B cell (primary cell): ENCODE measurements at regions not wholly inside any gene's neighbourhood (a gene's known extent, or its start where the extent isn't known, plus 50 kb on each side); places are given as distances from the start of the nearest gene placed in this dataset.

Experiments used
- ATAC-seq: fragments of 200-7000 bp; cut with Tn5 transposase; one replicate; pipeline ENCODE4 v1.10.0; 2021; ENCODE audit warnings: low read depth, mild to moderate bottlenecking, moderate number of reproducible peaks, moderate library complexity
- CTCF ChIA-PET: fragments of 350-600 bp; sonication (Branson Sonifier 250); formaldehyde crosslinking; loops from one replicate; lab custom pipeline; 2021; ENCODE audit warnings: antibody characterized with exemption, inconsistent platforms; lab: Charles Lee
- POLR2A ChIA-PET: fragments of 350-600 bp; sonication (Branson Sonifier 250); formaldehyde crosslinking; loops from one replicate; lab custom pipeline; 2021; ENCODE audit warnings: antibody characterized with exemption; lab: Charles Lee
- DNase-seq: peaks from one replicate; pipeline ENCODE4 v3.0.0; 2013
- H2AFZ ChIP-seq: 2 replicates; pipeline ENCODE4 v1.6.1; 2012; ENCODE audit warnings: mild to moderate bottlenecking, low read depth, low read length; ENCODE audit not compliant: insufficient read depth, poor library complexity, severe bottlenecking
- H3K27ac ChIP-seq, 2 donors: 1 replicate in 1 of 2; 2 replicates in 1 of 2; pipeline ENCODE4 v1.5.1; 2012 to 2013; ENCODE audit warnings: low read length in 2 of 2, mild to moderate bottlenecking in 2 of 2, moderate library complexity in 1 of 2
- H3K27me3 ChIP-seq, 4 experiments: fragments of 200-600 bp in 1 of 4; sonication (generic) in 1 of 4; replicated peaks in 1 of 4; 1 replicate in 2 of 4; 2 replicates in 2 of 4; pipeline versions ENCODE4 v1.6.1 to v1.7.0; 2013 to 2016; ENCODE audit warnings: low read length in 3 of 4, mild to moderate bottlenecking in 2 of 4, mixed read lengths in 1 of 4, moderate library complexity in 1 of 4; ENCODE audit not compliant: insufficient read depth in 4 of 4, control insufficient read depth in 3 of 4; ENCODE audit errors: control extremely low read depth in 1 of 4
- H3K36me3 ChIP-seq, 2 experiments: replicated peaks in 1 of 2; 1 replicate in 1 of 2; 2 replicates in 1 of 2; pipeline versions ENCODE4 v1.6.1 to v1.7.1; 2013; ENCODE audit warnings: low read length in 1 of 2; ENCODE audit not compliant: insufficient read depth in 2 of 2, control insufficient read depth in 1 of 2; ENCODE audit errors: control extremely low read depth in 1 of 2, extremely low read depth in 1 of 2
- H3K4me1 ChIP-seq, 2 donors: fragments of 200-600 bp in 1 of 2; sonication (generic) in 1 of 2; 1 replicate in 1 of 2; 2 replicates in 1 of 2; pipeline versions ENCODE4 v1.5.1 to v1.6.1; 2013 to 2017; ENCODE audit warnings: low read length in 2 of 2; ENCODE audit not compliant: control insufficient read depth in 2 of 2, insufficient read depth in 2 of 2
- H3K4me2 ChIP-seq: replicated peaks from 2 replicates; pipeline ENCODE3; 2012; ENCODE audit warnings: mild to moderate bottlenecking, low read depth, low read length; ENCODE audit not compliant: poor library complexity, severe bottlenecking
- H3K4me3 ChIP-seq, 5 experiments: fragments of 200-600 bp in 1 of 5; sonication (generic) in 1 of 5; 1 replicate in 3 of 5; 2 replicates in 2 of 5; pipeline versions ENCODE4 v1.5.1 to v1.7.0; 2011 to 2016; ENCODE audit warnings: low read length in 4 of 5, mild to moderate bottlenecking in 4 of 5, low read depth in 2 of 5, control low read depth in 1 of 5, moderate library complexity in 1 of 5; ENCODE audit not compliant: insufficient read depth in 1 of 5; ENCODE audit errors: control extremely low read depth in 1 of 5, extremely low read depth in 1 of 5
- H3K79me2 ChIP-seq: fragments of 200-600 bp; sonication (generic); one replicate; pipeline ENCODE4 v1.6.0; 2016; ENCODE audit warnings: low read length; ENCODE audit not compliant: control insufficient read depth, insufficient read depth
- H3K9ac ChIP-seq: fragments of 200-600 bp; sonication (generic); 2 replicates; pipeline ENCODE4 v1.6.1; 2017; ENCODE audit warnings: mild to moderate bottlenecking, low read length, moderate library complexity
- H3K9me3 ChIP-seq, 3 donors: one replicate each; pipeline versions ENCODE4 v1.6.1 to v1.7.1; 2013; ENCODE audit warnings: low read length in 2 of 3; ENCODE audit not compliant: control insufficient read depth in 2 of 3, insufficient read depth in 1 of 3; ENCODE audit errors: control extremely low read depth in 1 of 3
- H4K20me1 ChIP-seq: 2 replicates; pipeline ENCODE4 v1.6.0; 2012; ENCODE audit warnings: mild to moderate bottlenecking, low read length; ENCODE audit not compliant: insufficient read depth, control insufficient read depth, poor library complexity, severe bottlenecking
- H3K27ac Mint-ChIP-seq: one replicate; pipeline ENCODE4 v1.8.0; 2021; ENCODE audit warnings: mixed read lengths
- H3K27me3 Mint-ChIP-seq: one replicate; pipeline ENCODE4 v1.8.0; 2021; ENCODE audit warnings: mixed read lengths
- H3K4me1 Mint-ChIP-seq: one replicate; pipeline ENCODE4 v1.8.0; 2021; ENCODE audit warnings: mixed read lengths
- H3K4me3 Mint-ChIP-seq: one replicate; pipeline ENCODE4 v1.8.0; 2021; ENCODE audit warnings: mixed read lengths
- H3K9me3 Mint-ChIP-seq: one replicate; pipeline ENCODE4 v1.8.0; 2022; ENCODE audit warnings: mixed read lengths; ENCODE audit not compliant: insufficient read depth
- CTCF ChIP-seq: fragments of 200-600 bp; IDR thresholded peaks from one replicate; pipeline ENCODE4 v1.8.0; 2022; ENCODE audit warnings: antibody characterized with exemption, mild to moderate bottlenecking
- EZH2 ChIP-seq: IDR thresholded peaks from 2 replicates; pipeline ENCODE4 v1.6.1; 2012; ENCODE audit warnings: borderline replicate concordance, low read depth, mild to moderate bottlenecking, moderate library complexity, low read length; ENCODE audit not compliant: insufficient read depth, poor library complexity, severe bottlenecking
- WGBS: methylation state at CpG from one replicate; pipeline ENCODE4 v1.1.5; 2013; ENCODE audit warnings: missing lambda C conversion rate; ENCODE audit not compliant: insufficient coverage; 5-methylcytosine and 5-hydroxymethylcytosine counted together
- intact Hi-C: fragments of 100-400 bp; cut with micrococcal nuclease; formaldehyde crosslinking; loops from one replicate; pipeline ENCODE4 v1.10.0; 2022

GRCh38 chr5:123244458-123244857, 155.4 kb downstream of the PRDM6 start:
- Mint-ChIP-seq H3K27ac (no peak overlapping the region), H3K4me3 (no peak overlapping the region), H3K9me3 (no peaks in the 10 kb centered on the region), H3K4me1 (no peaks in the 10 kb centered on the region), H3K27me3 (peaks cover 4% of the 10 kb centered on the region)
- no peaks in the 10 kb centered on the region for H3K9me3 ChIP-seq
- no peak overlapping the region for H3K4me2 ChIP-seq
- no peak for ATAC-seq
- no peak for TF ChIP-seq CTCF
- no peak for TF ChIP-seq EZH2
- no peak overlapping the region for H3K4me3 ChIP-seq
- H3K27me3 ChIP-seq = no peaks in the 10 kb centered on the region
- no peaks in the 10 kb centered on the region for H3K36me3 ChIP-seq
- ChIA-PET POLR2A (no interaction called here), CTCF (no interaction called here)
- no peaks in the 10 kb centered on the region for H3K4me1 ChIP-seq
- no peaks in the 10 kb centered on the region for H4K20me1 ChIP-seq
- no peaks in the 10 kb centered on the region for H3K79me2 ChIP-seq
- no peak overlapping the region for H2AFZ ChIP-seq
- WGBS = no CpG with 5 or more reads among the region's 2 CpGs
- H3K27ac ChIP-seq = no peak overlapping the region
- intact Hi-C loops = no loop called here
- no peak for DNase-seq
- H3K9ac ChIP-seq = no peak overlapping the region
